Lower leg skin (tissue), 3 donors: ENCODE measurements at regions not wholly inside any gene's neighbourhood (a gene's known extent, or its start where the extent isn't known, plus 50 kb on each side); places are given as distances from the start of the nearest gene placed in this dataset.

Source experiments
- POLR2A ChIP-seq, 2 donors: fragments of 450-650 bp; IDR thresholded peaks; one replicate each; pipeline ENCODE4 v1.6.1; 2016 to 2017; ENCODE audit warnings: antibody characterized with exemption in 2 of 2, mild to moderate bottlenecking in 1 of 2, moderate library complexity in 1 of 2
- TF ChIP-seq, protein P1 (sequence below), 3 donors: fragments of 450-650 bp; IDR thresholded peaks; one replicate each; pipeline ENCODE4 v1.5.1; 2016; ENCODE audit warnings: antibody characterized with exemption in 3 of 3, mild to moderate bottlenecking in 3 of 3, moderate library complexity in 2 of 3

DNA sequence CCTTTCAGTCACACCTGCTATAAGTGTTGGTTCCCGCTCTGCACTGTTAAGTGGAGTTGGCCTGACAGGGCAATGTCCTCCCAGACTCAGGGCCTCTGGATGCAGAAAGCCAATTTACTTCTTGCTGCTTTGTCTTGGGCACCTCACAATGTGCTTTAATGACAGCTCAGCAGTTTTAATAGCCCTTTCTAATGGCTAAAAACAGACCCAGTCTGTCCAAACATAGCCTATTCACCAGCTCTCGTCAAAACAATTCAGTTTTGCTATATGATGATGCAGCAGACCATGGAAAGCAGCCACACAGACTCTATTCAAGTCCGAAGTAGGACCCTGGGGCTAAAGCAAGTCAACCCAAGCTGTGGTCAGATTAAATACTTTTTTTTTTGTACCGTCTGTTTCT lies 529.1 kb upstream of the SEMA6A start:
- TF ChIP-seq, protein P1, sequence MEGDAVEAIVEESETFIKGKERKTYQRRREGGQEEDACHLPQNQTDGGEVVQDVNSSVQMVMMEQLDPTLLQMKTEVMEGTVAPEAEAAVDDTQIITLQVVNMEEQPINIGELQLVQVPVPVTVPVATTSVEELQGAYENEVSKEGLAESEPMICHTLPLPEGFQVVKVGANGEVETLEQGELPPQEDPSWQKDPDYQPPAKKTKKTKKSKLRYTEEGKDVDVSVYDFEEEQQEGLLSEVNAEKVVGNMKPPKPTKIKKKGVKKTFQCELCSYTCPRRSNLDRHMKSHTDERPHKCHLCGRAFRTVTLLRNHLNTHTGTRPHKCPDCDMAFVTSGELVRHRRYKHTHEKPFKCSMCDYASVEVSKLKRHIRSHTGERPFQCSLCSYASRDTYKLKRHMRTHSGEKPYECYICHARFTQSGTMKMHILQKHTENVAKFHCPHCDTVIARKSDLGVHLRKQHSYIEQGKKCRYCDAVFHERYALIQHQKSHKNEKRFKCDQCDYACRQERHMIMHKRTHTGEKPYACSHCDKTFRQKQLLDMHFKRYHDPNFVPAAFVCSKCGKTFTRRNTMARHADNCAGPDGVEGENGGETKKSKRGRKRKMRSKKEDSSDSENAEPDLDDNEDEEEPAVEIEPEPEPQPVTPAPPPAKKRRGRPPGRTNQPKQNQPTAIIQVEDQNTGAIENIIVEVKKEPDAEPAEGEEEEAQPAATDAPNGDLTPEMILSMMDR (IDR thresholded peaks at IDR 0.05), result no peak
- TF ChIP-seq POLR2A (IDR thresholded peaks at IDR 0.05), result no peak
